HG03521 (cell line): ENCODE measurements at regions not wholly inside any gene's neighbourhood (a gene's known extent, or its start where the extent isn't known, plus 50 kb on each side); places are given as distances from the start of the nearest gene placed in this dataset.

Experiments
- ATAC-seq: cut with Tn5 transposase; IDR thresholded peaks from one replicate; pipeline ENCODE4 v1.9.1; 2021; ENCODE audit warnings: mild to moderate bottlenecking, moderate library complexity; ENCODE audit not compliant: unreplicated experiment

- no peak for ATAC-seq
Observed at GRCh38 chr13:26839682-26840081, 79.1 kb upstream of the GPR12 start.

- ATAC-seq = no peak
Observed at GRCh38 chr13:26838821-26839220, 78.2 kb upstream of the GPR12 start.

GRCh38 chr13:26837997-26838396 lies 77.4 kb upstream of the GPR12 start:
- ATAC-seq = no peak

DNA sequence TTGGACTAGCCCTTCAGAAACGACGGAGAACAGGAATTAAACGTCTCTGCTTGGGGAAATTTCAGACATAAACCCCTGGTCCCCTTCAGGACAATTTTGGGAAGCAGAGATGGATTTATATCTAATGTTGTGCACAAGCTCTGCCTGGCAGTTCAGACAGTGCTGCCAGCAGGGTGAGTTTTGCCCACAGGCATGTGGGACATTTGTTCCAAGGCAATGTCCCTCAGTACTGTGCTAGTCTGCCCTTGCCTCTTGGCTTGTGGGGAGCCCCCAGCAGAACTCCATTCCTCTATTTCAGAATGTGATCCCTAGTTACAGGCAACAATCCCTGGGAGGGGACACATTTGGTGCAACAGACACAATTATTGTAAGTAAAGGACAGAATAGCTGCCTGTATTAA lies 76.5 kb upstream of the GPR12 start:
- ATAC-seq = no peak

DNA sequence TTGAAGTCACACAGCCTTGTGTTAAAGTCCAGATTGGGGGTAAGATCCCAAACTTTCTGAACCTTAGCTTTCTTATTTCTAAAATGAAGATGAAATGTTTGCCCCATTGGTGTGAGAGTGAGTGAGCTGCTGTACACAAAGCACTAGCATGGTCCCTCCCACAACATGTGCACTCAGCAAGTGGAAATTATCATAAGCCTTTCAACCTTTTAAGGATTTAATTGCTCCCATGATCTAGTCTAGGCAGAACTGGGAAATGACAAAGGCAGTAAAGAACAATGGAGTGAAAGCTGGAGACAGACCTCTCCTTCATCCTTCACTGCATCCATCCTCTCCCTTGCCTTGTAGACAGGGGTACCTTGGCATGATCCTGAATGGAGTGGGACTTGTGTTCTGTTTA lies 76.0 kb upstream of the GPR12 start:
- ATAC-seq = no peak

- no peak for ATAC-seq
Observed at GRCh38 chr13:26834646-26835045, 74.1 kb upstream of the GPR12 start.

- ATAC-seq = no peak
Observed at GRCh38 chr13:26831336-26831908, 70.8 kb upstream of the GPR12 start.

- ATAC-seq = no peak
Observed at GRCh38 chr13:26829716-26830115, 69.1 kb upstream of the GPR12 start.

- no peak for ATAC-seq
Observed at GRCh38 chr13:26824581-26824980, 64.0 kb upstream of the GPR12 start.

DNA sequence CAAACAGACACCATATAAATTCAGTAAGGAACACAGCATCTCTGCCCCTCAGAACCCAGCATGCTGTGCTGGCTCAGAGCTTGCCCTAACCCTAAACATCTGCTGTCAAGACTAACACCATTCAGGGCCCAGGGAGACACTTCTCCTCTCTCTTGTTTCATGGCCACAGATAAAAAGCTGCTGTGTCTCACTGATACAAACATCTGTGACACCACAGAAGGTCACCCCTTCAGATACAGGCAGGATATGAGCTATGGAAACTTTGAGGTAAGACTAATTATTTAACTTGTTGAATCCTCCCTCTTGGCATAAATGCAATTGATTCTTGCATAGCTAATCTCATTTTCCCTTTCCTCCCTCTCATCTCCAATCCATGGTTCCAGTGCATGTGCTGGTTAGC lies 61.6 kb upstream of the GPR12 start:
- no peak for ATAC-seq

DNA sequence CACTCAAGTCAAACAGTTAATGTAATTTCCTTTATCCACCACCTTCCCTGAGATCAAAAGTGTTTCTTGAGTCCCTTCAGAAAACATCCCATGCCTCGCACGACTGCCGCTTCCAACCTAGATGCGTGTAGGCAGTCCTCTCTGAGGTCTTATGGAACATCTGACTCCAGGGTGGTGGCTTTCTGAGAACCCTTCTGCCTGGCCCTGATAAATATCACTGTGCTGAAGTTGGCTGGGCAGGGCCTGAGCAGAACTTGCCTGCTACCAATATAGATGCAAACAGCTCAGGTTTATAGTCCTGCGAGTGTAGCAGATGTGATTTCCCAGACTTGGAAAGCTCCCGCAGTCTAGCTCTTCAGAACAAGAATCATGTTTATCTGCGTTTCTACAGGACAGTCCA lies 61.1 kb upstream of the GPR12 start:
- ATAC-seq = no peak

GRCh38 chr13:26820871-26821270 lies 60.3 kb upstream of the GPR12 start:
- ATAC-seq = no peak

- ATAC-seq = no peak
Observed at GRCh38 chr13:26819046-26819445, 58.5 kb upstream of the GPR12 start.

DNA sequence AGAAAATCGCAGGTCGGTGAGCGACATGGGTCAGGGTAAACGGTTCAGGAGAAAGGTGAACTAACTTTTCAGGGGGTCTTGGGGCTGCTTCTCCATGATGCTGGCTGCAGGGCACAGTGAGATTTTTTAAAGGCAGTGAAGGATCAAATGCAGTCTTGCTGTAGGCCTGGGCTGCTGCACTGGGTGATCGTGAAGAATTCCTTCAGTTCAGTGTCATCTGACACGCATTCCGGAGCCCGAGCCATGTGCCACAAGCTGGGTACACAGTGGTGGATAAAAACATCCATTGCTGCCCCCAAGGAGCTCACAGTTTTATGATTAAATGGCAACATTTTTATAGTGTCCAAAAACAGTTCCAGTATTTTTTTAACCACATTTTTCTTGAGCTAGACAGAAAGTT lies 56.3 kb upstream of the GPR12 start:
- ATAC-seq = no peak

GRCh38 chr13:26813980-26814348 lies 53.4 kb upstream of the GPR12 start:
- ATAC-seq = no peak

- no peak for ATAC-seq
Observed at GRCh38 chr13:26813321-26813979, 52.9 kb upstream of the GPR12 start.

GRCh38 chr13:26811581-26811980 lies 51.0 kb upstream of the GPR12 start:
- no peak for ATAC-seq
